Skeletal muscle tissue (tissue), 3 donors: ENCODE measurements at regions not wholly inside any gene's neighbourhood (a gene's known extent, or its start where the extent isn't known, plus 50 kb on each side); places are given as distances from the start of the nearest gene placed in this dataset.

Experiments
- H3K27ac ChIP-seq: one replicate; pipeline ENCODE4 v1.7.0; 2013; ENCODE audit warnings: mild to moderate bottlenecking, low read depth, low read length, inconsistent platforms
- H3K27me3 ChIP-seq, 3 donors: one replicate each; pipeline ENCODE4 v1.7.0; 2013; ENCODE audit warnings: low read length in 3 of 3; ENCODE audit not compliant: control insufficient read depth in 3 of 3, insufficient read depth in 3 of 3
- H3K36me3 ChIP-seq, 3 donors: one replicate each; pipeline ENCODE4 v1.7.0; 2013; ENCODE audit warnings: low read length in 3 of 3; ENCODE audit not compliant: control insufficient read depth in 3 of 3, insufficient read depth in 3 of 3
- H3K4me1 ChIP-seq, 3 donors: one replicate each; pipeline ENCODE4 v1.7.0; 2013; ENCODE audit warnings: low read length in 3 of 3, mild to moderate bottlenecking in 3 of 3; ENCODE audit not compliant: control insufficient read depth in 3 of 3, insufficient read depth in 3 of 3
- H3K4me3 ChIP-seq, 3 donors: one replicate each; pipeline ENCODE4 v1.7.0; 2013; ENCODE audit warnings: low read length in 3 of 3
- H3K9ac ChIP-seq, 3 donors: one replicate each; pipeline ENCODE4 v1.7.0; 2013; ENCODE audit warnings: low read length in 3 of 3, mild to moderate bottlenecking in 3 of 3, moderate library complexity in 2 of 3, low read depth in 1 of 3
- H3K9me3 ChIP-seq, 3 donors: one replicate each; pipeline ENCODE4 v1.7.0; 2013; ENCODE audit warnings: low read length in 3 of 3; ENCODE audit not compliant: control insufficient read depth in 3 of 3
- donor health status: Osteomylitis.

- Histone ChIP-seq H3K27ac (no peak overlapping the region), H3K9me3 (no peaks in the 10 kb centered on the region), H3K4me1 (no peaks in the 10 kb centered on the region), H3K9ac (no peak overlapping the region), H3K27me3 (no peaks in the 10 kb centered on the region), H3K4me3 (no peak overlapping the region), H3K36me3 (no peaks in the 10 kb centered on the region)
Observed at GRCh38 chr16:51455398-51455797, 304.3 kb upstream of the SALL1 start.

- Histone ChIP-seq H3K4me1 (no peaks in the 10 kb centered on the region), H3K4me3 (no peak overlapping the region), H3K36me3 (no peaks in the 10 kb centered on the region), H3K9me3 (no peaks in the 10 kb centered on the region), H3K9ac (no peak overlapping the region), H3K27ac (no peak overlapping the region), H3K27me3 (no peaks in the 10 kb centered on the region)
Observed at GRCh38 chr16:51453251-51453650, 302.2 kb upstream of the SALL1 start.

GRCh38 chr16:51450909-51451308 lies 299.8 kb upstream of the SALL1 start:
- Histone ChIP-seq H3K27me3 (no peaks in the 10 kb centered on the region), H3K36me3 (no peaks in the 10 kb centered on the region), H3K4me3 (no peak overlapping the region), H3K27ac (no peak overlapping the region), H3K9ac (no peak overlapping the region), H3K4me1 (no peaks in the 10 kb centered on the region), H3K9me3 (no peaks in the 10 kb centered on the region)

- no peaks in the 10 kb centered on the region for H3K36me3 ChIP-seq
- H3K9me3 ChIP-seq, result no peaks in the 10 kb centered on the region
- no peak overlapping the region for H3K9ac ChIP-seq
- H3K4me1 ChIP-seq, result no peaks in the 10 kb centered on the region
- no peaks in the 10 kb centered on the region for H3K27me3 ChIP-seq
- no peak overlapping the region for H3K4me3 ChIP-seq
- H3K27ac ChIP-seq, result no peak overlapping the region
Observed at GRCh38 chr16:51450376-51450775, 299.3 kb upstream of the SALL1 start.

- Histone ChIP-seq H3K9me3 (no peaks in the 10 kb centered on the region), H3K27ac (no peak overlapping the region), H3K36me3 (no peaks in the 10 kb centered on the region), H3K4me1 (no peaks in the 10 kb centered on the region), H3K9ac (no peak overlapping the region), H3K4me3 (no peak overlapping the region), H3K27me3 (no peaks in the 10 kb centered on the region)
Observed at GRCh38 chr16:51449441-51449840, 298.4 kb upstream of the SALL1 start.

GRCh38 chr16:51445250-51445649 lies 294.2 kb upstream of the SALL1 start:
- H3K9ac ChIP-seq, result no peak overlapping the region
- no peak overlapping the region for H3K27ac ChIP-seq
- no peaks in the 10 kb centered on the region for H3K36me3 ChIP-seq
- H3K27me3 ChIP-seq, result peaks cover 0 to 7% (median 4%) of the 10 kb centered on the region in 3 donors
- H3K9me3 ChIP-seq, result no peaks in the 10 kb centered on the region
- no peak overlapping the region for H3K4me3 ChIP-seq
- H3K4me1 ChIP-seq, result no peaks in the 10 kb centered on the region

GRCh38 chr16:51443934-51444333 lies 292.9 kb upstream of the SALL1 start:
- H3K9ac ChIP-seq, result no peak overlapping the region
- no peaks in the 10 kb centered on the region for H3K9me3 ChIP-seq
- no peaks in the 10 kb centered on the region for H3K36me3 ChIP-seq
- no peak overlapping the region for H3K4me3 ChIP-seq
- no peaks in the 10 kb centered on the region for H3K4me1 ChIP-seq
- no peak overlapping the region for H3K27ac ChIP-seq
- H3K27me3 ChIP-seq, result peaks cover 0 to 11% (median 5%) of the 10 kb centered on the region in 3 donors

GRCh38 chr16:51442141-51442870 lies 291.2 kb upstream of the SALL1 start:
- Histone ChIP-seq H3K4me1 (no peaks in the 10 kb centered on the region), H3K27me3 (peaks cover 0 to 14% (median 5%) of the 10 kb centered on the region in 3 donors)

GRCh38 chr16:51440131-51440889 lies 289.2 kb upstream of the SALL1 start:
- no peak overlapping the region for H3K4me3 ChIP-seq
- H3K9ac ChIP-seq, result no peak overlapping the region
- no peak overlapping the region for H3K27ac ChIP-seq
- H3K4me1 ChIP-seq, result no peaks in the 10 kb centered on the region
- no peaks in the 10 kb centered on the region for H3K36me3 ChIP-seq
- H3K27me3 ChIP-seq, result peaks cover 0 to 14% (median 5%) of the 10 kb centered on the region in 3 donors
- H3K9me3 ChIP-seq, result no peaks in the 10 kb centered on the region

More at GRCh38 chr16:51442141-51442870, 291.2 kb upstream of the SALL1 start:
- Histone ChIP-seq H3K9ac (no peak overlapping the region), H3K4me3 (no peak overlapping the region), H3K9me3 (no peaks in the 10 kb centered on the region), H3K36me3 (no peaks in the 10 kb centered on the region), H3K27ac (no peak overlapping the region)

GRCh38 chr16:51439271-51439670 lies 288.2 kb upstream of the SALL1 start:
- Histone ChIP-seq H3K4me3 (no peak overlapping the region), H3K9ac (no peak overlapping the region), H3K27ac (no peak overlapping the region), H3K27me3 (peaks cover 0 to 14% (median 5%) of the 10 kb centered on the region in 3 donors), H3K4me1 (no peaks in the 10 kb centered on the region), H3K36me3 (no peaks in the 10 kb centered on the region), H3K9me3 (no peaks in the 10 kb centered on the region)
